Pulmonary artery endothelial cell (primary cell): ENCODE measurements at regions not wholly inside any gene's neighbourhood (a gene's known extent, or its start where the extent isn't known, plus 50 kb on each side); places are given as distances from the start of the nearest gene placed in this dataset.

ENCODE experiments used
- DNase-seq: peaks from one replicate; pipeline ENCODE4 v3.0.0-alpha.2; 2011; ENCODE audit warnings: low read depth, low spot score

- DNase-seq = no peak
Observed at GRCh38 chr1:212189352-212189738, 95.9 kb upstream of the PPP2R5A start.

DNA sequence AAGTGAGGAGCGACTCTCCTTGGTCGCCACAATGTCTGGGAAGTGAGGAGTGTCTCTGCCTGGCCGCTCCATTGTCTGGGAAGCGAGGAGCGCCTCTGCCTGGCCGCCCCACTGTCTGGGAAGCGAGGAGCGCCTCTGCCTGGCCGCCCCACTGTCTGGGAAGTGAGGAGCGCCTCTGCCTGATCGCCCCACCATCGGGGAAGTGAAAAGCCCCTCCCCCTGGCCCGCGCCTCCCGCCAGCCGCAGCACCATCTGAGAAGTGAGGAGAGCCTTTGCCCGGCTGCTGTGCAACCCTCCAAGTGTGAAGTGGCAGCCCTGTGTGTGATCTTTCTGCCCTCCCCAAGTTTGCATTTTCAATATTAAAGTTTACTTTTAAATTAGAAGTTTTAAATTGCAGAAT, 95.0 kb upstream of the PPP2R5A start:
- no peak for DNase-seq

GRCh38 chr1:212192261-212192998, 92.8 kb upstream of the PPP2R5A start:
- no peak for DNase-seq

DNA sequence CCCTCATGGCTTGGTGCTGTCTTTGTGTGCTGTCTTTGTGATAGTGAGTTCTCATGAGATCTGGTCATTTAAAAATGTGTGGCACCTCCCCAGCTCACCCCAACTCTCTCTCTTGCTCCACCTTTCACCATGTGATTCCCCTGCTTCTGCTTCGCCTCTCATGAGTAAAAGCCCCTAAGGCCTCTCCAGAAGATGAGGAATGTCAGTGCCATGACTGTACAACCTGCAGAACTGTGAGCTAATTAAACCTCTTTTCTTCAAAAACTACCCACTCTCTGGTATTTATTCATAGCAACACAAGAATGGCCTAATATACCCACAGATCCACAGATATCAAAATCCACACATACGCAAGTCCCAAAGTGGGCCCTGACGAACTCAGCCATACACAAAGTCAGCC, 88.9 kb upstream of the PPP2R5A start:
- DNase-seq = no peak

GRCh38 chr1:212201461-212201860, 83.7 kb upstream of the PPP2R5A start:
- DNase-seq = no peak

DNA sequence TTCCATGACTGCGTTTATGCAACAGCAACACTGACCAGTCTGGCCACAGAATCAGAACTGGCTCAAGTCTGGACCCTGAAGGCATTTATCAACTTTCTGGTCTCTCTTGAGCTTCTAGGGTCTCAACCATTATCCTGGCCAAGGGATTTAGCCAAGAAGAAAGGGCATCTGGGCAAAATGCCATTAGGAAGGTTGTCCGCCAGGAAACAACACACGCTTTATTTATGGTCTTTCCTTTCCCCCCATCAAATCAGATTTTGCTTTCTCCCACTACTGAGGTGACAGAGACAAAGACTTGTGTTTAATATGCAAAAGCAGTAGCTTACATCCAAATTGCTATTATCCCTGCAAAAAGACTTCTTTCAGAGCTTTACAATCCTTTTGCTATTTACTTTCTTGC, 81.6 kb upstream of the PPP2R5A start:
- DNase-seq = no peak

- DNase-seq = no peak
Observed at GRCh38 chr1:212205006-212205405, 80.2 kb upstream of the PPP2R5A start.

DNA sequence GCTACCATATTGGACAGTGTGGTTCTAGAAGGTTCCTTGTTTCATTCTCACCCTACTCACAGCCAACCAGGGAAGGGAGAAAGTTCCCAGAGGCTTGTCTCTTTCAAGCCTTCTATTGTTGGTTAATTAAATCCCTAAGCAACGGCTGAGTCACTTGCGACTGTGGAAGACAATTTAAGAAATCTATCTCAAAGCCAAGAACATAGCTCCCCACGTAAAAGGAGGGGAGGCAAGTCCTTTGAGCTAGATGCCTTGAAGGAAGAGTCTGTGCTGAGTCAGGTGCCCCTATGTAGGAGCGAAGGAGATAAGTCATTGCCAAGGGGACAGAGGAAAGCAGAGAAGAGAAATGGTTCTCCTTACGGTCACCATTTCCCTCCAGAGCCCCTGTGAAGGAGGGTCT, 79.4 kb upstream of the PPP2R5A start:
- no peak for DNase-seq

DNA sequence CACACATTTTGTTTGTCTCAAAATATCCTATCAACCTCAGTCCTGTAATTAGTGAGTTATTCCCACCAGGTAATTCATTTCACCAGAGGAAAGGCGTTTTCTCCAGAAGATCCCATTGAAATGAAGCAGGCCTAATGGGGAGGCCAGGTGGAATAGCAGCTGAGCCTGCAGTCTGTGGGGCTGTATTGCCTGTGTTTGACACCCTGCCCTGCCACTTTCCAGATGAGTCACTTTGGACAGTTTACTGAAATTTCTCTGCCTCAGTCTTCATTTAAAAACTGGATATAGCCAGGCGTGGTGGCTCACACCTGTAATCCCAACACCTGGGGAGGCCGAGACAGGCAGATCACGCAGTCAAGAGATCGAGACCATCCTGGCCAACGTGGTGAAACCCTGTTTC, 78.1 kb upstream of the PPP2R5A start:
- no peak for DNase-seq

GRCh38 chr1:212207822-212208520, 77.2 kb upstream of the PPP2R5A start:
- DNase-seq = no peak

GRCh38 chr1:212208978-212209644, 76.1 kb upstream of the PPP2R5A start:
- no peak for DNase-seq

DNA sequence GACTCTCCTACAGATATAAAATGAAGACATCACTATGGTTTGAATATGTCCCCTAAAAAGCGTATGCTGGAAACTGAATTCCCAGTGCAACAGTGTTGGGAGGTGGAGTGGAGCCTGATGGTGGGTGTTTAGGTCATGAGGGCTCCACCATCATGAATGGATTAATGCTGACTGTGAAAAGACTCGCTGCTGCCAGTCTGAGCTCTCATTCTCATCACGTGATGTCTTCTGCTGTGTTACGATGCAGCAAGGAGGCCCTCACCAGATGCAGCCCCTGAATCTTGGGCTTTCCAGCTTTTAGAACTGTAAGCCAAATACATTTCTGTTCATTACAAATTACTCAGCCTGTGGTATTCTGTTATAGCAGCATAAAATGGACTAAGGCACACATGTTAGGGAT, 73.8 kb upstream of the PPP2R5A start:
- DNase-seq = no peak

DNA sequence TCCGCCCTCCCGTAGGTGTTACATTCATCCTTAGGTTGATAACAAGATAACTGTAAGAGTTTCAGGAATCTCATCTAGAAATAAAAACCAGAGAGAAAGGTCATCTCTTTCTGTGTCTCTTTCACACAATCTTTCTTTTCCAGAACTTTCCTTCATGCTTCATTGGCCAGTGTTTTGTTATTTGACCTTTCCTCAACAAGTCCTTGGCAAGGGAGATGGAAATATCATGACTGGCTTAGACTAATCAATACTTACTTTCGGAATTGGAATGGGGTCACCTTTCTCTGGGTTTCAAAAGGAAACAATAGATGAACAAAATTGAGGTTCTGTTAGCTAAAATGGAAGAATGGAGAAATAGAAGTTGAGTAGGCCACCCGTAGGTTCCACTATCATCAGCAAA, 72.9 kb upstream of the PPP2R5A start:
- no peak for DNase-seq

- DNase-seq = no peak
Observed at GRCh38 chr1:212212906-212213305, 72.3 kb upstream of the PPP2R5A start.

DNA sequence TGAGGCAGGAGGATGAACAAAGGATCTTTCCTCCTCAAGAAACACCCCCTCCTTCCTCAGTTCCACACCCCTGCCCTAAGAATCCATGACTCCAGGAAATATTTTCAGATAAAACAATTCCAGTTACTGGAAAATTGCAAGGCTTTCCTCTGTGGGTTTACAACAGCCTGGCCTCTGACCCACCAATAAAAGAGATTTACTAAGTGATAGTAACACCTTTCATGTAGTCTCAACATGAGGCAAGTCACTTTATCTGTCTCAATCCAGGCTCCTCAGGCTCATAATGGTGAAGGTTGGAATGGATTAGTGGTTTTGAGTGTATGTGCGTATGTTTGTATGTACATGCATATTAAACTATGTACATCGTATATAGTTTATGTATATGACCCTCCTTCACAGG, 71.4 kb upstream of the PPP2R5A start:
- no peak for DNase-seq

DNA sequence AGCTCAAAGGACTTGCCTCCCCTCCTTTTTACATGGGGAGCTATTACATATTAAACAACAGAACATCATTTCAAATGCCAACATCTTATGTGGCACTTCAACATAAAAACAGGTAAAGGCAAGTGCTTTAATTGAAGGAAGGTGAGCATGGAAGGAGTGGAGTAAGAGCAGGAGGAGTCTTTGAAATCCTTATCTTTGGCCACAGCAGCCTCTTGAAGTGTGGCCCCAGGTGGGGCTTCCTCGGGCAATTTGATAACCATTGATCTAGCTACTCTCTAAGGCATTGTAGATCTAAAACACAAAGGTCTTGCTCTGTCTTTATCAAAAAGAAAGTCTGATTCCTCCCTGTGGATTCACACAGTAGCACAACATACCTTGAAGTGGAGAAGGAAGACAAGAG, 70.9 kb upstream of the PPP2R5A start:
- DNase-seq = no peak

- no peak for DNase-seq
Observed at GRCh38 chr1:212215910-212216309, 69.3 kb upstream of the PPP2R5A start.

- DNase-seq = no peak
Observed at GRCh38 chr1:212217633-212218032, 67.6 kb upstream of the PPP2R5A start.

DNA sequence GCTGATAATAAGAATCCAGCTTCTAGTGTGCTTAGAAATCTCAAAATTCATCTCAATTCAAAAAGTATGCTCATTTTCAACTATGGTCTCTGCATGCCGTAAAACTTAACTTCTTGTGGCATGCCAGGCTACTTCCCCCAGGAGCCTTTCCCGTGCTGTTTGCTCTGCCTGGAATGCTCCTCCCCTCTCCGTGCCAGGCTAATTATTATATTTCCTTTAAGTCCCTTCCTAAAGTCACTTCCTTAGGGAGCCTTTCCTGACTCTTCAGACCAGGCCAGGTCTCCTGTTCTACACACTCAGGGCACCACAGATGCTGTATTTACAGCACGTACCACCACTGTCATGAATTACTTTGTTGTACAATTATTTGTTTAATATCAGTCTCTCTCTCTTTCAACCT, 67.1 kb upstream of the PPP2R5A start:
- no peak for DNase-seq

DNA sequence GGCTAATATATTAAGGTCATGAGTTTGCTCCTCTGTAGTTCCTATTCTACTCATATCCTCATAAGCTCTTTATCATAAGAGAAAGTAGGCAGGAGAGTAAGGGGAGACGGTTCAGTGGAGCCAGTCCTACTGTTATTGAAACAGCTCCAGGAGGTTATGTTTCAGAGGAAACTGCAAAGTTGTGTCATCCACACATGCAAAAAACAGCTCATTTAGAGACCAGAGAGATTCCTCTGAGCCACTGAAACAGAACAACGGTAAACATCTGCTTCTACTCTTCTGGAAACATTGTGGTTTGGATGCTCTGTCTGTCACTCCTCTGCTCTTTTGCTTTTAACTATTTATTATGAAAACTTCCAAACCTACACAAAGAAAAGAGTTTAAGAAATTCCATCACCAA, 66.3 kb upstream of the PPP2R5A start:
- no peak for DNase-seq

DNA sequence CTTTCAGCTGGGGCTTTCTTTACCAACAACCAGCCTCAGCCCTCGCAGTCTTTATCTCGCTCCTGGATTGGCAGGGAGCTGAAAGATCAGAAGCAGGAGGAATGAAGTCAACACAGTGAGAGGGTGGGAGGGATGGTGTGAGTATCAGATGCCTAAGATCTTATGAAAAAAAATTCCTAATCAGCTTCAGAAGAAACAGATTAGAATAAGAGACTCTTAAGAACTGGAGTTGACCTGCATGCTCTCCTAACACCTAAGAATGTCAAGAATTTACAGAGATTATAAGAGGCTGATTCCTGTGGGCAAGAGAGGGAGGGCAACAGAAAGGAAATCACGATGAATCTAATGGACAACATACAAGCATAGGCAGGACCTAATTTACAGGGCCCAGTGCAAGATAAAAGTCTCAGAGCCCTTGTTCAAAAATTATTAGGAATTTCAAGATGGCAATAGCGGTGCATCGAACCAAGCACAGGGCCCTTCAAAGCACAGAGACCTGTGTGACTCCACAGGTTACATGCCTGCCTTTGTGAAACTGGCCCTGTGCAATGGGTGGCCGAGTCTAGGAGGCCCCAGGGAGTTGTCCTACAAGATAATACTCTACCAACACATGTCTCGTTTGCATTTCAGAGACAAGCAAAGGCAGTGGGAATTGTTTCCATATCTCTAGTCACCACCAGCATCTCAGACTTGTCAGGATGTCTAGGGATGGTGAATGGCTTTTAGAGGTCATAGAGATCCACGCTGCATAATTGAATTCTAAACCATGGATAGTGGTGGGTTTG, 65.3 kb upstream of the PPP2R5A start:
- DNase-seq = no peak

GRCh38 chr1:212221801-212222200, 63.4 kb upstream of the PPP2R5A start:
- DNase-seq = no peak
